NCI-H524 treated with DMSO at 0.1 percent for 48 hours (cell line): ENCODE measurements at regions not wholly inside any gene's neighbourhood (a gene's known extent, or its start where the extent isn't known, plus 50 kb on each side); places are given as distances from the start of the nearest gene placed in this dataset.

Source experiments
- DNase-seq: peaks from one replicate; lab custom pipeline; 2025; lab: John Stamatoyannopoulos, UW

- DNase-seq = peak; percentile 29
These were observed 191.7 kb upstream of the TCF21 start for GRCh38 chr6:133697185-133697584.

GRCh38 chr6:133697666-133698065, 191.2 kb upstream of the TCF21 start:
- peak; percentile 98 for DNase-seq

GRCh38 chr6:133698272-133698671, 190.6 kb upstream of the TCF21 start:
- DNase-seq = no peak

GRCh38 chr6:133699741-133700385, 189.1 kb upstream of the TCF21 start:
- no peak for DNase-seq

GRCh38 chr6:133701633-133702331, 187.1 kb upstream of the TCF21 start:
- no peak for DNase-seq

GRCh38 chr6:133704371-133704770, 184.5 kb upstream of the TCF21 start:
- no peak for DNase-seq

GRCh38 chr6:133705066-133705465, 183.8 kb upstream of the TCF21 start:
- no peak for DNase-seq

GRCh38 chr6:133705731-133706130, 183.2 kb upstream of the TCF21 start:
- no peak for DNase-seq

- DNase-seq = peak; percentile 82
These were observed 181.5 kb upstream of the TCF21 start for GRCh38 chr6:133707456-133707855.

GRCh38 chr6:133710826-133711225, 178.1 kb upstream of the TCF21 start:
- DNase-seq = no peak

- no peak for DNase-seq
These were observed 173.6 kb upstream of the TCF21 start for GRCh38 chr6:133715270-133715669.

GRCh38 chr6:133724726-133725125, 164.2 kb upstream of the TCF21 start:
- no peak for DNase-seq

GRCh38 chr6:133726188-133726587, 162.7 kb upstream of the TCF21 start:
- DNase-seq = no peak

- peak; percentile 8 for DNase-seq
These were observed 158.0 kb upstream of the TCF21 start for GRCh38 chr6:133730881-133731280.

GRCh38 chr6:133740218-133740617, 148.7 kb upstream of the TCF21 start:
- no peak for DNase-seq

GRCh38 chr6:133740816-133741215, 148.1 kb upstream of the TCF21 start:
- DNase-seq = no peak

GRCh38 chr6:133741375-133741861, 147.5 kb upstream of the TCF21 start:
- DNase-seq = peak; percentile 100

GRCh38 chr6:133743621-133744020, 145.3 kb upstream of the TCF21 start:
- no peak for DNase-seq

- DNase-seq = no peak
These were observed 142.5 kb upstream of the TCF21 start for GRCh38 chr6:133746417-133746770.

- no peak for DNase-seq
These were observed 140.3 kb upstream of the TCF21 start for GRCh38 chr6:133748628-133749027.

GRCh38 chr6:133749427-133749826, 139.5 kb upstream of the TCF21 start:
- DNase-seq = no peak

- no peak for DNase-seq
These were observed 136.8 kb upstream of the TCF21 start for GRCh38 chr6:133752129-133752528.

GRCh38 chr6:133753756-133754155, 135.2 kb upstream of the TCF21 start:
- DNase-seq = no peak

GRCh38 chr6:133754298-133754697, 134.6 kb upstream of the TCF21 start:
- DNase-seq = no peak
